Erythroblast (primary cell): ENCODE measurements at regions not wholly inside any gene's neighbourhood (a gene's known extent, or its start where the extent isn't known, plus 50 kb on each side); places are given as distances from the start of the nearest gene placed in this dataset.
"Not testable (repeated sequence)": the region's sequence is repeated elsewhere in the genome, so short reads cannot be mapped to it uniquely, and the experiment has no call there.

ENCODE experiments used
- DNase-seq, 2 experiments: peaks; one replicate each; lab custom pipeline; 2025; lab: John Stamatoyannopoulos, UW
- GATA1 ChIP-seq: IDR thresholded peaks from 2 replicates; pipeline ENCODE4 v1.6.1; 2011; ENCODE audit warnings: low read depth, mild to moderate bottlenecking, control low read depth, low read length, moderate library complexity
- POLR2A ChIP-seq: IDR thresholded peaks from 2 replicates; pipeline ENCODE4 v1.6.1; 2011; ENCODE audit warnings: mild to moderate bottlenecking, low read length

DNA sequence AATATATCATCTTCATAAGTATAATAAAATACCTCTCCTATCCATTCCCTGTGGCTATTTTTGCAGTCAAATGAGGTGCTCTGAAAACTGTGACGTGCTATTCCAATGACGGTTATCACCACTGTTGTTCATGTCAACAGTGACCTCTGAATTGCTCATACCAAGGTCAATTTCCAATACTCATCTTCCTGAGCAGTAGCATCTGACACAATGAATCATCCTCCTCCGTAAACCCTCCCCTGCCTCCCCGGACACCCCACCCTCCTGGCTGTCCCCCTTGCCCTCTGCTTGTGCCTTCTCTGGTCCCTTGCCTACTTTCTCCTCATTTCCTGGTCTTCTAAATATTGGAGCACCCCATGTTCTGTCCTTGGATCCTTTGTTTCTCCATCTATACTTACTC lies 77.7 kb upstream of the SLC22A23 start:
- DNase-seq, result no peak
- TF ChIP-seq GATA1 (no peak), POLR2A (no peak)

DNA sequence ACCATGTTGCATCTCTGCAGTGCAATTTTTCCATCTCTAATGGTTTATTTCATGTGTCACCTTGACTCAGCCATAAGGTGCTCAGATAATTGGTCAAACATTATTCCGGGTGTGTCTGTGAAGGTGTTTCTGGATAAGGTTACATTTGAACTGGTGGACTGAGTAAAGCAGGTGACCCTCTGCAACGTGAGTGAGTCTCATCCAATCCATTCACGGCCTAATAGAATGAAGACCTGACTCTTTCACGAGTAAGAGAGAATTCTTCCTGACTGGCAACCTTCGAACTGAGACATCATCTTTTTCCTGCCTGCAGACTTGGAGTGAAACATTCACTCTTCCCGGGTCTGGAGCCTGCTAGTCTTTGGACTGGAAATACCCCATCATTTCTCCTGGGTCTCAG lies 77.1 kb upstream of the SLC22A23 start:
- DNase-seq, result no peak

DNA sequence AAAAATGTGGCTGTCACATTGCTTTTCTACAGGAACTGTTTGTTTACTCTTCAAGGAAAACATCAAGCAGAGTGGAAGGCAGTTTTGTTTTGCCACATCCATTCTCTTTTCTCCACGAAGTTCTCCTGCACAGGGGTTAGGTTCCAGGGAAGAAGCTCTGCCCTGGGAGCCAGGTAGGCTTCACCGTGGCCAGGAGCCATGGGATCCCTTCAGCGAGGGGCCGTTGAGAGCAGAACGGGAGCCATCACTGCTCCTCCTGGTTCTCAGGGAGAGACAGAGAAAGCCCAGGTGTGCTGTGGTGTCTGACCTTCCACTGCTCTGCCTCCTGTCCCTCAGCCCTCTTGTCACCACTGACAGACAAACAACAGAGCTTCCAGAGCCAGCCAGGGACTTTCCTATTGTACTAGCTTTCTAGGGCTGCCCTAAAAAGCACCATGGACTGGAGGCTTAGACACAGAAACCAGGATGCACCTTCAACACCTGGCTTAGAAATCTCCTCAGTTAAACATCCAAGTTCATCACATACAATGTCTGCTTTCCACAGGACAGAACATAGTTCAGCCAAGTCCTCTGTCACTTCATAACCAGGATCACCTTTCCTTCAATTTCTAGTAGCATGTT lies 75.6 kb upstream of the SLC22A23 start:
- no peak for TF ChIP-seq GATA1
- no peak for TF ChIP-seq POLR2A
- DNase-seq, result no peak

More for the DNA sequence above, 77.1 kb upstream of the SLC22A23 start:
- TF ChIP-seq POLR2A, result no peak

DNA sequence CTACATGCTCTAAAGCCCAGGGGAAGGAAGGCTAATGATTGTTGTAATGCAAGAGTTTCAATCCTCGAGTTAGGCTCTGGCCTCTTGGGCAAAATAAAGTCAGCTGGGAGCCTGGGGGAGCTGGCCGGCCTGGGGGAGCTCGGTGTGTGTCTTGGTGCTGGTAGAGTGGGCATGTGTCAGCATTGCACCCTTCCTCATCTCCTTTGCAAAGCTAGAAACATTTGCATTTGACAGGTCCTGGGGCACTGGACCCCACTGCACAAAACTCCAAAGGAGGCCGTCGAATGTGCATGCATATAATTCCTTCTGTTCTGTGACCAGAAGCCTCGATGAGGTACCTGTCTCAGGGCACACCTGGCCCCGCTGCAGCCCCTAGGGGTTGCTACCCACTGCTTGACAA lies 74.6 kb upstream of the SLC22A23 start:
- TF ChIP-seq GATA1, result no peak
- no peak for TF ChIP-seq POLR2A
- DNase-seq, result no peak

DNA sequence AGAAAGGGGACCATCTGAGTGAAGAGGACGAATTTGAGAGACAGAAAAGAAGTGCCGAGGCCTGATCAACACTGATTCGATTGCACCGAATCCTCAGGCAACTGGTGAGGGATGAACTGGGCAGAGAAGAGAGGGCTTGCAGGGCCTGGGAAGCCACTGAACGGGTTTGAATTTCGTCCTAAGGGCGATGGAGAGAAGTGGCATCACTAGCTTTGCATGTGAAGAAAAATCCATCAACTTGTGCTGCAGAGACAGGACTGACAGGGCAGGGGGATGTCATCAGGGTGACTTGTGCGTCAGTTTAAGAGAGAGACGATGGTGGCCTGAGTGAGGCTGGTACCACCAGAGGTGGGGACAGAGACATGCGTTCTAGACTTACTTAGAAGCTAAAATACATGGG lies 73.7 kb upstream of the SLC22A23 start:
- no peak for DNase-seq

DNA sequence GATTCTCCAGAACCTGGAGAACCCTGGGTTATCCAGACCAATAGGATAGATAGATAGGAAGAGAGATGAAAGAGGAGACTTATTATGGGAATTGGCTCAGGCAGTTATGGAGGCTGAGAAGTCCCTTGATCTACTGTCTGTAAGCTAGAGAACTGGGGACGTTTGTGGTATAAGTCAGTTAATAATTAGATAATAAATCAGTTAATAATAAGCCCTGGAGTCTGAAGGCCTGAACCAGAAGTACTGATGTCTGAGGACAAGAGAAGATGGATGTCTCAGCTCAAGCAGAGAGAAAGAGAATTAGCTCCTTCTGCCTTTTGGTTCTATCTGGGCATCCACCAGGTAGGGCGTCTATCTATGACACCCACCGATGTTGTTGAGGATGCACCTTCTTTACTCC lies 72.9 kb upstream of the SLC22A23 start:
- DNase-seq, result no peak
- TF ChIP-seq POLR2A (no peak), GATA1 (no peak)

More for the DNA sequence above, 73.7 kb upstream of the SLC22A23 start:
- no peak for TF ChIP-seq GATA1
- no peak for TF ChIP-seq POLR2A

DNA sequence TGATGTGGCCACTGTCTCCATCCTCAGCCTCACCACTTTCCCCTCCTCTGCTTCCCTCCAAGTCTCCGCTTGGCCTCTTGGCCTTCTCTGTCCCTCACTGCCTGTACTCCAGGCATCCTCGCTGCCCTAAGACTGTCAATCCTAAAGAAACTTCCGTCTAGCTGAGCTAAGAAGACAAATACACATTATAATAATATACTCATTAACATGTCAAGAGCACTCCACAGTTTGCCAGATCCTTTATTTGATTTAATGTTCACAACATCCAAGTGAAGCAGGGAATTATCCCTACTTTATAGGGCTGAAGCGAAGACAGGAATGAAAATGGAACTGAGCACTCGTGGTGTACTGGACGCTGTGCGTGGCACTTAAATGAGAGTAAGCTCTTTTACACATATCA lies 72.4 kb upstream of the SLC22A23 start:
- TF ChIP-seq GATA1, result no peak
- TF ChIP-seq POLR2A, result no peak

DNA sequence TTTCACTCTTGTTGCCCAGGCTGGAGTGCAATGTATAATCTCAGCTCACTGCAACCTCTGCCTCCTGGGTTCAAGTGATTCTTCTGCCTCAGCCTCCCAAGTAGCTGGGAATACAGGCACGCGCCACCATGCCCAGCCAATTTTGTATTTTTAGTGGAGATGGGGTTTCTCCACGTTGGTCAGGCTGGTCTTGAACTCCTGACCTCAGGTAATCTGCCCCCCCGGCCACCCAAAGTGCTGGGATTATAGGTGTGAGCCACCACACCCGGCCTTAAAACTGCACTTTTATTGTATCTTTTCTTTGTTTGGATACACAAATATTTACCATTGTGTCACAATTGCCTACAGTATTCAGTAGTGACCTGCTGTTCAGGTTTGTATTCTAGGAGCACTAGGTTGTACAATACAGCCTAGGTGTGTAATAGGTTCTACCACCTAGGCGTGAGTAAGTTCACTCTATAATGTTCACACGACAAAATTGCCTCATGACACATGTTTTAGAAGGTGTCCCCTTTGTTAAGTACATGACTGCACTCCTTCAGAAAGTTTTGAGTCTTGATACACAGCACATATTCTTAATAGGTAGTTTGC lies 71.3 kb upstream of the SLC22A23 start:
- not testable (repeated sequence) for DNase-seq

More for the DNA sequence above, 72.4 kb upstream of the SLC22A23 start:
- no peak for DNase-seq

DNA sequence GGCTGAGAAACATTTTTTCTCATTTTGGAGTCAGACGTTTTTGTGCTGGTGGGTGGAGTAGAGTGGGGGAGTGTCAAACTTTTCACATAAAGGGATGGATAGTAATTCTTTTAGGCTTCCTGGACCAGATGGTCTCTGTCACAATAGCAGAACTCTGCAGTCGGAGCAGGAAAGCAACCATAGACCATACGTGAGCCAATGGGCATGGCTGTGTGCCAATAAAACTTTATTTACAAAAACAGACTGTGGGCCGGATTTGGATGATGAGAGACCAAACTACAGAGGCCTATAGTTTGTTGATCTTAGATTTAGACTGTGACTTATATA lies 70.8 kb upstream of the SLC22A23 start:
- no peak for TF ChIP-seq GATA1
- TF ChIP-seq POLR2A, result no peak
- DNase-seq, result no peak

DNA sequence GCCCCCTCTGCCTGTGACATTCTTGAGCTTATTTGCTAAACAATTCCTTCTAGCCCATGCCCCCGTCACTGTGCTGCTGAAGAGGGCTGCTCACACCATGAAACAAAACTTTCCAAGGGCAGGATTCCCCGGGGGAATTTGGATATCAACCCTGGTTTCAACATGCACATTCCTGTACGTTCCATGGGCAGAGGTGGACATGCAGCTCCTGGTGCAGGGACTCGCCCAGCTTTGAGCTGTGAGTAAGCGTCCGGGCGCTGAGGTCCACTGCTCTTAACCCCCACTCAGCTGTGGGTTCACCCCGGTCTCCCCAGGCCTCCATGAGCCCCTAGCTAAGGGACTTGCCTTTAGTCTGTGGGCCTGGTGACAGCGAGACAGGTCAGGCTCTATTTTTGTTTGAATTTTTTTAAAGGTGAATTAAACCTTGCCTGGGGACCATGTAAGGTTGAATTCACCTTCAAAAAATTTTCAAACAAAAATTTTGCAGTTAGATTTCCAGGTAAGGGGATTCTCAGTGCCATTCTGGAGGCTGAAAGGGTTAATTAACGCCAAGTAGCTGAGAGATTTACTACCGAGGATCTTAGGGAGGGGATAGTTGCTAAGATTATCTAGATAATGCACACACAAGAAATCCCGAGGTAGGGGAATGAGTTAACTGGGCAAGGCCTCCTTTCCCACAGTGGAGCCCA lies 70.3 kb upstream of the SLC22A23 start:
- TF ChIP-seq POLR2A (no peak), GATA1 (no peak)
- DNase-seq, result no peak

DNA sequence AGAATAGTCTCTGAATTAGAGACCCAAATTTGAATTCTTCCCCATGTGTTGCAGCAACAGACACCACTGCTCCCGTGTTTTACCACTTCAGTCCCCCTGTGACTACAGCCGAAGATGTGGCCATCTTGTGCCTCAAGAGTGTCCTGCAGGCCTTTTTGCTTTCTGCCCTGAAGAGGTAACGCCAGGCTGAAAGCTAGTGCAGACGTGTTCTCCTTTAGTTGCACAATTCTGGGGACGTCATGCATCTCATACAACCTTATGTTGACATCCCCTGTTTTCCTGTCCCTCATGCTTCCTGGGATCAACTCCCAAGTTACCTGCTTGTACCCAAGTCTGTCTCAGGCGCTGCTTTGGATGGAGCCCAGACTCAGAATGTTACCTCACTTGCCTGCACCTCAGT lies 69.1 kb upstream of the SLC22A23 start:
- DNase-seq, result no peak
- TF ChIP-seq POLR2A (no peak), GATA1 (no peak)

DNA sequence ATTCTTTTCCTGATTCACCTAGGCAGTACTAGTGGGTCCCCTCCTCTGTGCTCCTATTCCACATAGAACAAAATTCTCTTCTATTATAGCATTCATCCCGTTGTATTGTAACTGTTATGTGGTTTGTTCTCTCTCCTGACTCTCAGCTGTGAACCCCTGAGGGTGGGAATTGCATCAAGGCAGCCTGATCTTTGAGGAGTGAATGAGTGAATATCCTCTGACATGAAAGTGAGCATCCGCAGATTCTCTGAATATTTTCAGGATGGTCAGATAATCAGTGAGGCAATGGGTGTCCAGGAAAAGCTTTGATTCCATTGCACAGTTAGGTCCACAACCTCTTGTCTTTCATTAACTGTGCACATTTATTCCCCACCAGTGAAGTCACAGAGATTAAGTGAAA lies 67.6 kb upstream of the SLC22A23 start:
- no peak for DNase-seq
- TF ChIP-seq POLR2A (no peak), GATA1 (no peak)

DNA sequence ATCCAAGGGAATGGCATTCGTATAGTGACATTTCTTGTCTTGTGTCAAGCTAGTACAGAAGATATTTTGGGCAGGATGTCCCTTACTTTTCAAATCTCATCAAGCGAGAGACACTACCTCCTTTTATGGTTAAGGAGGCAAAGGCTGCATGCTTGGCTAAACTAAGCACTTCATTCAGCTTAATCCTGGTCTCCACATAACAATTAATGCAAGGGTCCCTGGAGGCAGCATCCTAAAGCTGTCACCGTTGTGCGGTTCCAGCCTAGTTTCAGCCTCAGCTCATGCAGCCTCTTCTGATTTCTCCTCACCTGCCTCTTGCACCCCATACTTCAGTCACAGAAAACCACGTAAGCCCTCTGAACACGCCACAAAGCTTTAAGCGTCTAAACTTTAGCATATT lies 67.1 kb upstream of the SLC22A23 start:
- TF ChIP-seq GATA1, result no peak
- TF ChIP-seq POLR2A, result no peak
- DNase-seq, result no peak

DNA sequence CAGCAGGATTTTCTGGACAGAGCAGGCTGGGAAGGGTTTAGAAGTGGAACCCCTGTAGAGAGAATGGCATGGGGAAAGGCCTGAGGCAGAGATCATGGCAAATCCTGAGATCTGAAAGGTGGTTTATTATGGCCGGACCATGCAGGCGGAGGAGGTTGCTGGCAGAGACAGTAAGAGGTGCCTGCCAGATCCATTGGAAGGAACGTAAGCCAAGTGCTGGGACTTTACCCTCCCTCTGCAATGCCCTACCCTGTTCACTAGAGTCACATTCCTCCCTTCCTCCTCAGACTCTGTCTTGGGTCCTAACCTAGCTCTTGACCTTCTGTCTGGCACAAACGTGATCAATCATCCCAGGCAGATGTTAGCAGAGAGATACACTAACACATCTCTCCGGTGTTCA lies 66.4 kb upstream of the SLC22A23 start:
- DNase-seq, result no peak
- TF ChIP-seq POLR2A (no peak), GATA1 (no peak)
